ENCODE measurements at regions not wholly inside any gene's neighbourhood (a gene's known extent, or its start where the extent isn't known, plus 50 kb on each side); places are given as distances from the start of the nearest gene placed in this dataset.
"Not testable (repeated sequence)": the region's sequence is repeated elsewhere in the genome, so short reads cannot be mapped to it uniquely, and the experiment has no call there.

- intact Hi-C loops (cut with DNase I; ENCODE audit: low total_unique reads); DNase-seq; H3K9me3 ChIP-seq; H3K4me3 ChIP-seq; H3K27me3 ChIP-seq; H3K4me1 ChIP-seq; H3K27ac ChIP-seq; H3K36me3 ChIP-seq: not testable (repeated sequence)
These were observed 3051.6 kb downstream of the RPIA start for GRCh38 chr2:91742973-91743490.

GRCh38 chr2:91743910-91744309 lies 3052.4 kb downstream of the RPIA start:
- H3K9me3 ChIP-seq; H3K4me1 ChIP-seq; intact Hi-C loops (cut with DNase I; ENCODE audit: low total_unique reads); H3K27ac ChIP-seq; DNase-seq; H3K4me3 ChIP-seq; H3K27me3 ChIP-seq; H3K36me3 ChIP-seq: not testable (repeated sequence)

GRCh38 chr2:91744700-91745141 lies 3053.2 kb downstream of the RPIA start:
- H3K9me3 ChIP-seq; H3K27ac ChIP-seq; H3K27me3 ChIP-seq; DNase-seq; H3K4me1 ChIP-seq; H3K4me3 ChIP-seq; H3K36me3 ChIP-seq; intact Hi-C loops (cut with DNase I; ENCODE audit: low total_unique reads): not testable (repeated sequence)

- intact Hi-C loops (cut with DNase I; ENCODE audit: low total_unique reads) = no loop called here
- no peak overlapping the region for H3K4me3 ChIP-seq
- H3K27me3 ChIP-seq = peaks cover 0 to 9% of the 10 kb centered on the region in 2 donors
- no peak overlapping the region for H3K27ac ChIP-seq
- no peaks in the 10 kb centered on the region for H3K9me3 ChIP-seq
- TF ChIP-seq, protein P1, sequence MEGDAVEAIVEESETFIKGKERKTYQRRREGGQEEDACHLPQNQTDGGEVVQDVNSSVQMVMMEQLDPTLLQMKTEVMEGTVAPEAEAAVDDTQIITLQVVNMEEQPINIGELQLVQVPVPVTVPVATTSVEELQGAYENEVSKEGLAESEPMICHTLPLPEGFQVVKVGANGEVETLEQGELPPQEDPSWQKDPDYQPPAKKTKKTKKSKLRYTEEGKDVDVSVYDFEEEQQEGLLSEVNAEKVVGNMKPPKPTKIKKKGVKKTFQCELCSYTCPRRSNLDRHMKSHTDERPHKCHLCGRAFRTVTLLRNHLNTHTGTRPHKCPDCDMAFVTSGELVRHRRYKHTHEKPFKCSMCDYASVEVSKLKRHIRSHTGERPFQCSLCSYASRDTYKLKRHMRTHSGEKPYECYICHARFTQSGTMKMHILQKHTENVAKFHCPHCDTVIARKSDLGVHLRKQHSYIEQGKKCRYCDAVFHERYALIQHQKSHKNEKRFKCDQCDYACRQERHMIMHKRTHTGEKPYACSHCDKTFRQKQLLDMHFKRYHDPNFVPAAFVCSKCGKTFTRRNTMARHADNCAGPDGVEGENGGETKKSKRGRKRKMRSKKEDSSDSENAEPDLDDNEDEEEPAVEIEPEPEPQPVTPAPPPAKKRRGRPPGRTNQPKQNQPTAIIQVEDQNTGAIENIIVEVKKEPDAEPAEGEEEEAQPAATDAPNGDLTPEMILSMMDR (IDR thresholded peaks at IDR 0.05) = no peak
- H3K36me3 ChIP-seq = no peaks in the 10 kb centered on the region
- no peak for DNase-seq
- no peaks in the 10 kb centered on the region for H3K4me1 ChIP-seq
These were observed 3057.4 kb downstream of the RPIA start for GRCh38 chr2:91748902-91749301.

GRCh38 chr2:91749665-91750064 lies 3058.2 kb downstream of the RPIA start:
- H3K4me1 ChIP-seq; DNase-seq; intact Hi-C loops (cut with DNase I; ENCODE audit: low total_unique reads); H3K4me3 ChIP-seq; H3K9me3 ChIP-seq; H3K27ac ChIP-seq; H3K27me3 ChIP-seq; H3K36me3 ChIP-seq: not testable (repeated sequence)

- H3K4me1 ChIP-seq; intact Hi-C loops (cut with DNase I; ENCODE audit: low total_unique reads): not testable (repeated sequence)
These were observed 3068.0 kb downstream of the RPIA start for GRCh38 chr2:91759361-91759941.

GRCh38 chr2:91760672-91761071 lies 3069.2 kb downstream of the RPIA start:
- H3K4me1 ChIP-seq; H3K27ac ChIP-seq; intact Hi-C loops (cut with DNase I; ENCODE audit: low total_unique reads); H3K9me3 ChIP-seq; DNase-seq; H3K4me3 ChIP-seq; H3K36me3 ChIP-seq; H3K27me3 ChIP-seq: not testable (repeated sequence)

More at GRCh38 chr2:91759361-91759941, 3068.0 kb downstream of the RPIA start:
- not testable (repeated sequence) for H3K27me3 ChIP-seq, H3K36me3 ChIP-seq, H3K27ac ChIP-seq, DNase-seq, H3K4me3 ChIP-seq, H3K9me3 ChIP-seq

- H3K4me1 ChIP-seq; DNase-seq; H3K27me3 ChIP-seq; intact Hi-C loops (cut with DNase I; ENCODE audit: low total_unique reads); H3K27ac ChIP-seq; H3K36me3 ChIP-seq; H3K9me3 ChIP-seq; H3K4me3 ChIP-seq: not testable (repeated sequence)
These were observed 3070.8 kb downstream of the RPIA start for GRCh38 chr2:91762312-91762711.

DNA sequence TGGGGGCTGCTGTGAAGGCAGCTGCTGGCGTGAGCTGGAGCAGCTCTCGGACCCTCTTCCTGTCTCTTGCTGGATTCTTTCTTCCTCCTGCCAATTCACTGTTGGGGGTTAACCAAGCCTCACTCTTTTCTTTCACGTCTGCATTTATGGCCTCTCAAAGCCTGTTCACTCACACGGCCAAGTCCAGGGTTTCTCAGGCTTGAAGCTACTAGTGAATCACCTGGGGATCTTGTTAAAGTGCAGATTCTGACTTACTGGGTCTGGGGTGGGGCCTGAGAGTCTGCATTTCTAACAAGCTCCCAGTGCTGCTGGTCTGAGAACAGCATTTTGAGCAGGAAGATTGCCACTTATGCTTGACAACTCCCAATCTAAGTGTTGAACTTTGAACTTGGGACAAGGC lies 3072.2 kb downstream of the RPIA start:
- H3K27me3 ChIP-seq, DNase-seq, H3K27ac ChIP-seq: not testable (repeated sequence)

GRCh38 chr2:91764581-91765002 lies 3073.1 kb downstream of the RPIA start:
- H3K36me3 ChIP-seq; intact Hi-C loops (cut with DNase I; ENCODE audit: low total_unique reads); H3K9me3 ChIP-seq; DNase-seq; H3K4me3 ChIP-seq; H3K27ac ChIP-seq; H3K4me1 ChIP-seq: not testable (repeated sequence)
- peaks cover 0 to 12% of the 10 kb centered on the region in 2 donors for H3K27me3 ChIP-seq

More for the DNA sequence above, 3072.2 kb downstream of the RPIA start:
- intact Hi-C loops (cut with DNase I; ENCODE audit: low total_unique reads); H3K36me3 ChIP-seq; H3K9me3 ChIP-seq; H3K4me3 ChIP-seq; H3K4me1 ChIP-seq: not testable (repeated sequence)

- H3K9me3 ChIP-seq; H3K4me1 ChIP-seq; H3K36me3 ChIP-seq; H3K27ac ChIP-seq; H3K4me3 ChIP-seq; DNase-seq; intact Hi-C loops (cut with DNase I; ENCODE audit: low total_unique reads): not testable (repeated sequence)
- H3K27me3 ChIP-seq = peaks cover 0 to 12% of the 10 kb centered on the region in 2 donors
These were observed 3073.7 kb downstream of the RPIA start for GRCh38 chr2:91765018-91765754.

GRCh38 chr2:91766349-91767048 lies 3075.0 kb downstream of the RPIA start:
- H3K4me3 ChIP-seq; intact Hi-C loops (cut with DNase I; ENCODE audit: low total_unique reads); H3K4me1 ChIP-seq; H3K27ac ChIP-seq; H3K9me3 ChIP-seq; H3K36me3 ChIP-seq; H3K27me3 ChIP-seq: not testable (repeated sequence)
- peak in 1 of 2 donors; percentile 66 for DNase-seq

GRCh38 chr2:91768301-91768700 lies 3076.8 kb downstream of the RPIA start:
- intact Hi-C loops (cut with DNase I; ENCODE audit: low total_unique reads); H3K36me3 ChIP-seq; H3K27me3 ChIP-seq; DNase-seq; H3K9me3 ChIP-seq; H3K27ac ChIP-seq; H3K4me3 ChIP-seq; H3K4me1 ChIP-seq: not testable (repeated sequence)
